ENCODE measurements at regions not wholly inside any gene's neighbourhood (a gene's known extent, or its start where the extent isn't known, plus 50 kb on each side); places are given as distances from the start of the nearest gene placed in this dataset.

- TF ChIP-seq, protein P1, sequence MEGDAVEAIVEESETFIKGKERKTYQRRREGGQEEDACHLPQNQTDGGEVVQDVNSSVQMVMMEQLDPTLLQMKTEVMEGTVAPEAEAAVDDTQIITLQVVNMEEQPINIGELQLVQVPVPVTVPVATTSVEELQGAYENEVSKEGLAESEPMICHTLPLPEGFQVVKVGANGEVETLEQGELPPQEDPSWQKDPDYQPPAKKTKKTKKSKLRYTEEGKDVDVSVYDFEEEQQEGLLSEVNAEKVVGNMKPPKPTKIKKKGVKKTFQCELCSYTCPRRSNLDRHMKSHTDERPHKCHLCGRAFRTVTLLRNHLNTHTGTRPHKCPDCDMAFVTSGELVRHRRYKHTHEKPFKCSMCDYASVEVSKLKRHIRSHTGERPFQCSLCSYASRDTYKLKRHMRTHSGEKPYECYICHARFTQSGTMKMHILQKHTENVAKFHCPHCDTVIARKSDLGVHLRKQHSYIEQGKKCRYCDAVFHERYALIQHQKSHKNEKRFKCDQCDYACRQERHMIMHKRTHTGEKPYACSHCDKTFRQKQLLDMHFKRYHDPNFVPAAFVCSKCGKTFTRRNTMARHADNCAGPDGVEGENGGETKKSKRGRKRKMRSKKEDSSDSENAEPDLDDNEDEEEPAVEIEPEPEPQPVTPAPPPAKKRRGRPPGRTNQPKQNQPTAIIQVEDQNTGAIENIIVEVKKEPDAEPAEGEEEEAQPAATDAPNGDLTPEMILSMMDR (IDR thresholded peaks at IDR 0.05; ENCODE audit: low read depth, low read length) = no peak
- TF ChIP-seq EZH2phosphoT487 (IDR thresholded peaks at IDR 0.05; ENCODE audit: low read depth) = no peak
Observed at GRCh38 chr2:64727843-64728463, 74.2 kb upstream of the SERTAD2 start.
